ENCODE measurements at regions not wholly inside any gene's neighbourhood (a gene's known extent, or its start where the extent isn't known, plus 50 kb on each side); places are given as distances from the start of the nearest gene placed in this dataset.

GRCh38 chr5:166240705-166241104 is 2050.7 kb upstream of the WWC1 start:
- no peak for DNase-seq
- Histone ChIP-seq H3K36me3 (no peaks in the 10 kb centered on the region), H3K27me3 (replicated peaks in 1 of 7) (no peaks in the 10 kb centered on the region), H3K27ac (no peak overlapping the region), H3K4me1 (no peaks in the 10 kb centered on the region), H3K9me3 (peaks cover 0 to 36% (median 13%) of the 10 kb centered on the region in 8 donors), H3K4me3 (no peak overlapping the region)
- 84 to 96% (median 90%) methylated on average over 2 of the region's 2 CpGs for WGBS, 5 donors
- intact Hi-C loops (cut with DNase I; ENCODE audit: low total_unique reads), result no loop called here
- no peak for TF ChIP-seq CTCF (IDR thresholded peaks at IDR 0.05 in 8 of 11, conservative IDR thresholded peaks at IDR 0.05 in 3 of 11)
- no peak for TF ChIP-seq POLR2AphosphoS5 (IDR thresholded peaks at IDR 0.05)
- no peak for TF ChIP-seq POLR2A (IDR thresholded peaks at IDR 0.05)

GRCh38 chr5:166245556-166245955 is 2045.9 kb upstream of the WWC1 start:
- Histone ChIP-seq H3K4me1 (no peaks in the 10 kb centered on the region), H3K27me3 (replicated peaks in 1 of 7) (no peaks in the 10 kb centered on the region), H3K4me3 (no peak overlapping the region), H3K27ac (no peak overlapping the region), H3K36me3 (no peaks in the 10 kb centered on the region), H3K9me3 (peaks cover 0 to 16% (median 4%) of the 10 kb centered on the region in 8 donors)
- intact Hi-C loops (cut with DNase I; ENCODE audit: low total_unique reads), result no loop called here
- DNase-seq, result no peak
- TF ChIP-seq POLR2A (IDR thresholded peaks at IDR 0.05) (no peak), CTCF (IDR thresholded peaks at IDR 0.05 in 8 of 11, conservative IDR thresholded peaks at IDR 0.05 in 3 of 11) (no peak), POLR2AphosphoS5 (IDR thresholded peaks at IDR 0.05) (no peak)
- 68 to 85% (median 78%) methylated on average over 2 of the region's 2 CpGs for WGBS, 5 donors

- TF ChIP-seq CTCF (IDR thresholded peaks at IDR 0.05 in 8 of 11, conservative IDR thresholded peaks at IDR 0.05 in 3 of 11) (no peak), POLR2AphosphoS5 (IDR thresholded peaks at IDR 0.05) (no peak), POLR2A (IDR thresholded peaks at IDR 0.05) (no peak)
- Histone ChIP-seq H3K27ac (no peak overlapping the region), H3K36me3 (no peaks in the 10 kb centered on the region), H3K4me3 (no peak overlapping the region), H3K4me1 (no peaks in the 10 kb centered on the region), H3K9me3 (peaks cover 0 to 10% (median 1%) of the 10 kb centered on the region in 8 donors), H3K27me3 (replicated peaks in 1 of 7) (no peaks in the 10 kb centered on the region)
- intact Hi-C loops (cut with DNase I; ENCODE audit: low total_unique reads), result no loop called here
- 78 to 83% (median 80%) methylated on average over 4 of the region's 4 CpGs for WGBS, 5 donors
- DNase-seq, result no peak
Measured at GRCh38 chr5:166251786-166252185, 2039.7 kb upstream of the WWC1 start.

GRCh38 chr5:166257661-166258060 is 2033.8 kb upstream of the WWC1 start:
- H3K27me3 ChIP-seq (replicated peaks in 1 of 7), result no peaks in the 10 kb centered on the region
- 85 to 89% (median 88%) methylated on average over 4 of the region's 4 CpGs for WGBS, 5 donors

More at GRCh38 chr5:166257661-166258060, 2033.8 kb upstream of the WWC1 start:
- intact Hi-C loops (cut with DNase I; ENCODE audit: low total_unique reads), result no loop called here
- H3K4me3 ChIP-seq, result no peak overlapping the region
- H3K36me3 ChIP-seq, result no peaks in the 10 kb centered on the region
- no peak for DNase-seq
- H3K27ac ChIP-seq, result no peak overlapping the region
- H3K4me1 ChIP-seq, result no peaks in the 10 kb centered on the region
- H3K9me3 ChIP-seq, result peaks cover 0 to 14% (median 4%) of the 10 kb centered on the region in 8 donors
- TF ChIP-seq POLR2AphosphoS5 (IDR thresholded peaks at IDR 0.05) (no peak), POLR2A (IDR thresholded peaks at IDR 0.05) (no peak), CTCF (IDR thresholded peaks at IDR 0.05 in 8 of 11, conservative IDR thresholded peaks at IDR 0.05 in 3 of 11) (no peak)
